ENCODE measurements at regions not wholly inside any gene's neighbourhood (a gene's known extent, or its start where the extent isn't known, plus 50 kb on each side); places are given as distances from the start of the nearest gene placed in this dataset.

DNA sequence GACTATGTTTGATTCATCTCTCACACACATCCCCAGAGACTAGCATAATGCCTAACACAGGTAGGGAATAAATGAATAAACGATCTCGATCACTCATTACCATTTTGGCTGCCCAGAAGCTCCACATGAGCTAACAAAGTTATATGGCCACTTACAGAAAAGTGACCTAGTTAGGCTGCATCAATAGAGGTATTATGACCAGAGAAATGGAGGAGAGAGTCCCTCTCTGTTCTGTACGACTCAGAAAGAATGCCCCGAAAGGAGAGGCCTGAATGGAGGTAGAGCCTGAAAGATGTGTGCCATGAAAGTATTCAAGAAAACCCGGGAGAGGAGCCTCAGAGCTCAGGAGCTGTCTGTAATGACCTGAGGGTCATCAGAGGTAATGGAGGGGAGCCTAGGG is 208.2 kb upstream of the GRIK3 start:
- Histone ChIP-seq H3K9me3 (replicated peaks; ENCODE audit: control insufficient read depth, insufficient read depth, low read length) (no peaks in the 10 kb centered on the region), H4K20me1 (replicated peaks; ENCODE audit: control insufficient read depth, extremely low read depth, insufficient read depth, low read length) (no peaks in the 10 kb centered on the region), H3K27me3 (ENCODE audit: control insufficient read depth in 2 of 2, insufficient read depth in 2 of 2, low read length in 2 of 2) (no peaks in the 10 kb centered on the region), H3K4me1 (ENCODE audit: control insufficient read depth, extremely low read depth, insufficient read depth, low read length) (no peaks in the 10 kb centered on the region), H3K27ac (ENCODE audit: insufficient read depth, low read depth, low read length) (no peak overlapping the region), H3K79me2 (ENCODE audit: control insufficient read depth, insufficient read depth, low read length) (no peaks in the 10 kb centered on the region), H3K4me2 (ENCODE audit: insufficient read depth, low read length) (no peak overlapping the region), H3K9me1 (replicated peaks; ENCODE audit: control insufficient read depth, extremely low read depth, insufficient read depth, low read length) (no peaks in the 10 kb centered on the region), H3K4me3 (replicated peaks in 1 of 3; ENCODE audit: insufficient read depth in 1 of 3, low read depth in 1 of 3, low read length in 3 of 3) (no peak overlapping the region), H3K9ac (replicated peaks; ENCODE audit: extremely low read depth, insufficient read depth, low read length) (no peak overlapping the region), H2AFZ (ENCODE audit: low read depth, low read length) (no peak overlapping the region), H3K36me3 (ENCODE audit: control insufficient read depth in 2 of 2, extremely low read depth in 1 of 2, insufficient read depth in 2 of 2, low read length in 2 of 2) (no peaks in the 10 kb centered on the region)
- no peak for FAIRE-seq
- dilution Hi-C loops (cut with MboI; ENCODE audit: extremely low pct_ligation_motif_present, low sequenced_read_pairs): no loop called here
- no TSS peak for BruUV-seq (replicated peaks)
- no peak for TF ChIP-seq EZH2 (IDR thresholded peaks at IDR 0.05; ENCODE audit: borderline replicate concordance, low read depth, low read length, severe bottlenecking)
- no peak for TF ChIP-seq JUN (IDR thresholded peaks at IDR 0.05; ENCODE audit: borderline replicate concordance, insufficient read depth, insufficient read length, low read depth)
- no peak for TF ChIP-seq MYC (IDR thresholded peaks at IDR 0.05; ENCODE audit: low read depth, low read length)
- TF ChIP-seq, protein P1, sequence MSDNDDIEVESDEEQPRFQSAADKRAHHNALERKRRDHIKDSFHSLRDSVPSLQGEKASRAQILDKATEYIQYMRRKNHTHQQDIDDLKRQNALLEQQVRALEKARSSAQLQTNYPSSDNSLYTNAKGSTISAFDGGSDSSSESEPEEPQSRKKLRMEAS (IDR thresholded peaks at IDR 0.05; ENCODE audit: insufficient read depth, insufficient read length): no peak
- no peak for TF ChIP-seq FOS (IDR thresholded peaks at IDR 0.05; ENCODE audit: borderline replicate concordance, insufficient read depth, low read length)
- no peak for TF ChIP-seq GATA2 (IDR thresholded peaks at IDR 0.05; ENCODE audit: insufficient read depth, insufficient read length, low read depth, low read length)
- no peak for TF ChIP-seq POLR2AphosphoS5 (IDR thresholded peaks at IDR 0.05; ENCODE audit: insufficient read depth, low read depth, low read length)
- no peak for TF ChIP-seq POLR2A (IDR thresholded peaks at IDR 0.05; ENCODE audit: low read depth, low read length)
- TF ChIP-seq CTCF (IDR thresholded peaks at IDR 0.05; ENCODE audit: extremely low read depth in 1 of 2, insufficient read depth in 1 of 2, low read depth in 1 of 2, low read length in 2 of 2): no peak
- CTCF ChIA-PET: no interaction called here
- intact Hi-C loops (cut with micrococcal nuclease): no loop called here
- no peak for DNase-seq (ENCODE audit: low read depth, low spot score)
- POLR2A ChIA-PET: no interaction called here

Data from endothelial cell of umbilical vein (primary cell).